OCI-LY7 (cell line): ENCODE measurements at regions not wholly inside any gene's neighbourhood (a gene's known extent, or its start where the extent isn't known, plus 50 kb on each side); places are given as distances from the start of the nearest gene placed in this dataset.
"Not testable (repeated sequence)": the region's sequence is repeated elsewhere in the genome, so short reads cannot be mapped to it uniquely, and the experiment has no call there.

ENCODE experiments used
- BruUV-seq: library from RNA; stranded (reverse); fragments of 400-500 nt; replicated peaks from 2 replicates; lab custom pipeline; 2021; lab: Mats Ljungman, UMichigan
- CTCF ChIA-PET: fragments of 300-600 bp; sonication (Branson Sonifier 250); formaldehyde crosslinking; loops from one replicate; lab custom pipeline; 2022; ENCODE audit warnings: antibody characterized with exemption; ENCODE audit not compliant: unreplicated experiment; lab: Charles Lee
- POLR2A ChIA-PET: fragments of 300-600 bp; sonication (Branson Sonifier 250); formaldehyde crosslinking; loops from one replicate; lab custom pipeline; 2022; ENCODE audit warnings: antibody characterized with exemption; lab: Charles Lee
- DNase-seq: peaks from one replicate; pipeline ENCODE4 v3.0.0-alpha.2; 2015; ENCODE audit warnings: low spot score
- H2AFZ ChIP-seq: fragments of 200-600 bp; sonication (generic), shearing (Covaris generic); 2 replicates; pipeline ENCODE4 v1.6.1; 2014; ENCODE audit warnings: mild to moderate bottlenecking, antibody characterized with exemption, low read length, moderate library complexity
- H3K27ac ChIP-seq: fragments of 200-600 bp; sonication (generic); 2 replicates; pipeline ENCODE4 v1.5.1; 2014; ENCODE audit warnings: mixed run types, low read depth, mild to moderate bottlenecking, moderate library complexity, low read length, inconsistent platforms; ENCODE audit not compliant: poor library complexity, severe bottlenecking
- H3K36me3 ChIP-seq: fragments of 200-600 bp; sonication (generic); 2 replicates; pipeline ENCODE4 v1.6.1; 2014; ENCODE audit warnings: mild to moderate bottlenecking, antibody characterized with exemption, low read length, moderate library complexity, mixed read lengths; ENCODE audit not compliant: insufficient read depth
- H3K4me1 ChIP-seq: fragments of 200-600 bp; sonication (generic); 2 replicates; pipeline ENCODE4 v1.5.1; 2014; ENCODE audit warnings: mild to moderate bottlenecking, low read length; ENCODE audit not compliant: insufficient read depth, poor library complexity, severe bottlenecking
- H3K4me2 ChIP-seq: fragments of 200-600 bp; sonication (generic); 2 replicates; pipeline ENCODE4 v1.6.1; 2014; ENCODE audit warnings: mild to moderate bottlenecking, low read length
- H3K4me3 ChIP-seq: fragments of 200-600 bp; sonication (generic); 2 replicates; pipeline ENCODE4 v1.5.1; 2014; ENCODE audit warnings: mild to moderate bottlenecking, low read depth, low read length; ENCODE audit not compliant: poor library complexity, severe bottlenecking
- H3K79me2 ChIP-seq: fragments of 200-600 bp; sonication (generic); 2 replicates; pipeline ENCODE4 v1.6.1; 2016; ENCODE audit warnings: low read depth, mild to moderate bottlenecking, low read length, moderate library complexity, mixed read lengths; ENCODE audit not compliant: insufficient read depth
- H3K9me2 ChIP-seq: fragments of 200-600 bp; sonication (generic); 2 replicates; pipeline ENCODE4 v1.6.1; 2016; ENCODE audit warnings: mild to moderate bottlenecking, low read length, mixed read lengths; ENCODE audit not compliant: insufficient read depth
- H3K9me3 ChIP-seq: fragments of 200-600 bp; sonication (generic); 2 replicates; pipeline ENCODE4 v1.6.1; 2014; ENCODE audit warnings: mild to moderate bottlenecking, mixed run types, low read length, mixed read lengths
- H4K20me1 ChIP-seq: fragments of 200-600 bp; sonication (generic); 2 replicates; pipeline ENCODE4 v1.6.1; 2014; ENCODE audit warnings: mild to moderate bottlenecking, antibody characterized with exemption, low read length, moderate library complexity, mixed read lengths; ENCODE audit not compliant: insufficient read depth
- CTCF ChIP-seq: fragments of 200-600 bp; sonication (generic); conservative IDR thresholded peaks from 2 replicates; pipeline ENCODE4 v1.5.1; 2014; ENCODE audit warnings: mild to moderate bottlenecking, antibody characterized with exemption, low read length, moderate library complexity, mixed read lengths
- EZH2phosphoT487 ChIP-seq: fragments of 200-600 bp; sonication (generic); IDR thresholded peaks from 2 replicates; pipeline ENCODE4 v1.6.1; 2018; ENCODE audit warnings: low read depth, borderline replicate concordance, mild to moderate bottlenecking, mixed run types, antibody characterized with exemption, low read length, moderate library complexity, mixed read lengths
- intact Hi-C: fragments of 100-400 bp; cut with micrococcal nuclease; formaldehyde crosslinking; loops from one replicate; pipeline ENCODE4 v1.10.0; 2022; ENCODE audit not compliant: unreplicated experiment

- POLR2A ChIA-PET = interaction anchor here (0.6 kb wide), 1 partner anchor 911 kb away, joined by 3 read pairs; no protein-coding TSS in a partner anchor
- H2AFZ ChIP-seq, H3K27ac ChIP-seq, H3K36me3 ChIP-seq, BruUV-seq, H3K4me2 ChIP-seq, H3K79me2 ChIP-seq, H3K9me2 ChIP-seq, H3K9me3 ChIP-seq, intact Hi-C loops, DNase-seq, CTCF ChIA-PET, H4K20me1 ChIP-seq, H3K4me3 ChIP-seq, H3K4me1 ChIP-seq: not testable (repeated sequence)
These were observed 311.2 kb upstream of the SOX4 start for GRCh38 chr6:21282360-21282759.

DNA sequence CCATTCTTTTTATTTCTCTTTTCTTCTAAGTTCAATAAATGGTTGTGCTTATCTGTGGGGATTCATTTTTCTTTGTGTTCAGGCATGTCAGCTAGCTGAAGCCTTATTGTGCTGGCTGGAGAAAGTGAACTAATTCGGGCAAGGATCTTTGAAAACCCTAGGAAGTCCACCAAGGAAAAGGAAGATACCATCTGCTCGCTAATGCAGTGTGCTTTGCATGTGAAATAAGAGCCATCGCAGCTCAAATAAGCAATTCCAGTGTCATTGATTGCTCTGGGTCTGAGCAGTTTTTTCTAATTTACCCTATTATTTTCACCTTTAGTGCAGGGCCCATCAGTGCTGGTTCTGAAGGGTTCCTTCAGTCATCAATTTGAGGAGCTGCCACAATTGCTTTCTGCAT, 309.4 kb upstream of the SOX4 start:
- no peak overlapping the region for H3K4me2 ChIP-seq
- H3K4me1 ChIP-seq = no peaks in the 10 kb centered on the region
- H3K36me3 ChIP-seq = no peaks in the 10 kb centered on the region
- TF ChIP-seq CTCF = no peak
- TF ChIP-seq EZH2phosphoT487 = no peak
- no peak overlapping the region for H2AFZ ChIP-seq
- H3K79me2 ChIP-seq = no peaks in the 10 kb centered on the region
- CTCF ChIA-PET = no interaction called here
- H3K9me2 ChIP-seq = no peaks in the 10 kb centered on the region
- H4K20me1 ChIP-seq = no peaks in the 10 kb centered on the region
- no peak overlapping the region for H3K27ac ChIP-seq
- no peaks in the 10 kb centered on the region for H3K9me3 ChIP-seq
- BruUV-seq = no TSS peak
- intact Hi-C loops = no loop called here
- DNase-seq = no peak
- no peak overlapping the region for H3K4me3 ChIP-seq
- POLR2A ChIA-PET = interaction anchor here (0.6 kb wide), 1 partner anchor 163 kb away, joined by 4 read pairs; no protein-coding TSS in a partner anchor

DNA sequence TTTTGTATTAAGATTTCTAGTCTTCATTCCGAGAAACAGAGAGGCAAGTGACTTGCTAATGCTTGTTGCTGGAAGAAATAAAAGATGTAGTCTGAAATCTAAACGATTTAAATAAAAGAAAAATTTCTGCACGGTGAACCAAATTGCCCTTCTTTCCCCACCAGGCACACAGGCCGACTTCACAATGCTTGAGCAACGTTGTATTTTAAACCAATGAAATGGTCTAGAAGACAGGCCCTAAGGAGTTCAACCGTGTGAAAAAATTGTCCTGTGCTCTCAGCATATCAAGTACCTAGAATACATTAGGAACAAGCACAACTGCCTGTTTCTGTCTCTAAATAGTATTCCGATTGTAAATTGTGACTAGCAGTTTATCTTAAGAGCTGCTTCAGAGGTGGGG, 308.8 kb upstream of the SOX4 start:
- intact Hi-C loops = no loop called here
- POLR2A ChIA-PET = no interaction called here
- H2AFZ ChIP-seq = no peak overlapping the region
- BruUV-seq = no TSS peak
- TF ChIP-seq CTCF = no peak
- no peak for TF ChIP-seq EZH2phosphoT487
- H3K79me2 ChIP-seq = no peaks in the 10 kb centered on the region
- no peak for DNase-seq
- no peaks in the 10 kb centered on the region for H3K9me3 ChIP-seq
- no peaks in the 10 kb centered on the region for H3K4me1 ChIP-seq
- no peak overlapping the region for H3K4me3 ChIP-seq
- no peak overlapping the region for H3K4me2 ChIP-seq
- CTCF ChIA-PET = no interaction called here
- H3K36me3 ChIP-seq = no peaks in the 10 kb centered on the region
- H3K27ac ChIP-seq = no peak overlapping the region
- H4K20me1 ChIP-seq = no peaks in the 10 kb centered on the region
- H3K9me2 ChIP-seq = no peaks in the 10 kb centered on the region
